ENCODE measurements at regions not wholly inside any gene's neighbourhood (a gene's known extent, or its start where the extent isn't known, plus 50 kb on each side); places are given as distances from the start of the nearest gene placed in this dataset.

DNA sequence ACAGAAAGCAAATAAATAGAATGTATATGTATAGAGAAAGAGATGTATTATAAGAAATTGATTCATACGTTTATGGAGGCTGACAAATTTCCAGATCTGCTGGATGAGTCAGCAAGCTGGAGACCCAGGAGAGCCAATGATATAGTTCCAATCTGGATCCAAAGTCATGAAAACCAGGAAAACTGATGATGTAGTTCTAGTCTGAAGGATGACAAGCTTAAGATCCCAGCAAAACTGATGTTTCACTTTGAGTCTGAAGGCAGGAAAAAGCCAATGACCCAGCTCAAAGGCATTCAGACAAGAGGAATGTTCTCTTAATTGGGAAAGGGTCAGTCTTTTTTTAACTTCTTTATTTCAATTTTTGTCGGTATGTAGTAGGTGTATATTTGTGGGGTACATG, 102.6 kb downstream of the LHFPL1 start:
- Histone ChIP-seq H3K27ac (no peak overlapping the region), H3K4me3 (no peak overlapping the region), H3K4me1 (no peaks in the 10 kb centered on the region), H3K36me3 (no peaks in the 10 kb centered on the region), H3K9me3 (no peaks in the 10 kb centered on the region), H3K27me3 (no peaks in the 10 kb centered on the region)
- WGBS, 2 donors (ENCODE audit: low coverage in 1 of 2) = 62 to 75% methylated on average over 1 to 2 of the region's 2 CpGs
- TF ChIP-seq POLR2AphosphoS5 (IDR thresholded peaks at IDR 0.05) (no peak), POLR2A (IDR thresholded peaks at IDR 0.05) (no peak), EP300 (IDR thresholded peaks at IDR 0.05) (no peak)
- TF ChIP-seq, protein P1, sequence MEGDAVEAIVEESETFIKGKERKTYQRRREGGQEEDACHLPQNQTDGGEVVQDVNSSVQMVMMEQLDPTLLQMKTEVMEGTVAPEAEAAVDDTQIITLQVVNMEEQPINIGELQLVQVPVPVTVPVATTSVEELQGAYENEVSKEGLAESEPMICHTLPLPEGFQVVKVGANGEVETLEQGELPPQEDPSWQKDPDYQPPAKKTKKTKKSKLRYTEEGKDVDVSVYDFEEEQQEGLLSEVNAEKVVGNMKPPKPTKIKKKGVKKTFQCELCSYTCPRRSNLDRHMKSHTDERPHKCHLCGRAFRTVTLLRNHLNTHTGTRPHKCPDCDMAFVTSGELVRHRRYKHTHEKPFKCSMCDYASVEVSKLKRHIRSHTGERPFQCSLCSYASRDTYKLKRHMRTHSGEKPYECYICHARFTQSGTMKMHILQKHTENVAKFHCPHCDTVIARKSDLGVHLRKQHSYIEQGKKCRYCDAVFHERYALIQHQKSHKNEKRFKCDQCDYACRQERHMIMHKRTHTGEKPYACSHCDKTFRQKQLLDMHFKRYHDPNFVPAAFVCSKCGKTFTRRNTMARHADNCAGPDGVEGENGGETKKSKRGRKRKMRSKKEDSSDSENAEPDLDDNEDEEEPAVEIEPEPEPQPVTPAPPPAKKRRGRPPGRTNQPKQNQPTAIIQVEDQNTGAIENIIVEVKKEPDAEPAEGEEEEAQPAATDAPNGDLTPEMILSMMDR (IDR thresholded peaks at IDR 0.05) = no peak
- no peak for ATAC-seq

DNA sequence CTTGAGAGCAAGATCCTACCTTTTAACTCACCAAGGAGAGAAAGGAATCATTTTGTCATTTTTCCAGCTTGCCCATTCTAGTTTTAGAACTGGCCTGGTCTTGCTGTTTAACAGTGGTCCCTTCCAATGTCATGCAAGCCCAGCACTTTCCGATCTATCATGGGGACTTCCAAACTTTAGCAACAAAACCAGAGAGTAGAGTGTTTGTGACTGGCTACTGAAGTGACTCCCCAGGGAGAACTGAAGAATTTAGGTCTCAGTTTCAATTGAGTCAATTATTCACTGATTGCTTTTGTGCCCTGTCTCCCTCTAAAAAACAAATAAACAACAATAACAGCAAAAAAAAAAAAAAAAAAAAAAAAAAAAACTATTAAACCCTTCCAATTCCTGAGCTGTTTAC, 108.3 kb downstream of the LHFPL1 start:
- TF ChIP-seq, protein P1 (IDR thresholded peaks at IDR 0.05) = no peak
- no peak for TF ChIP-seq POLR2AphosphoS5 (IDR thresholded peaks at IDR 0.05)
- no peak for TF ChIP-seq EP300 (IDR thresholded peaks at IDR 0.05)
- TF ChIP-seq POLR2A (IDR thresholded peaks at IDR 0.05) = no peak
- WGBS, 2 donors (ENCODE audit: low coverage in 1 of 2) = no CpG with 5 or more reads among the region's 1 CpG

DNA sequence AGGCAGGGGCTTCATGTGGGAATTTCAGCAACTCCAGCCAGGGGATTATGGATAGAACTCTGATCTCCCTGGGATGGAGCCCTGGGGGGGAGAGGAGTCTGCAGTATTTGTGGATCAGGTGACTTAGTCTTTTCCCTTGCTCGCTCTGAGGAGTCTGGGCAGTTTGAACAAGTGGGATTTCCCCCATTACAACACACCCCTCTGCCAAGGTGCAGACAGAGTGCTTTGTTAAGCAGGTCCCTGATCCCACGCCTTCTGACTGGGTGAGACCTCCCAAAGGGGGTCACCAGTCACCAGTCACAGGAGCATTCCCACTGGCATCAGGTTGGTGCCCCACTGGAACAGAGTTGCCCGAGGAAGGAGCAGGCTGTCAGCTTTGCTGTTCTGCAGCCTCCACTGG, 123.9 kb downstream of the LHFPL1 start:
- Histone ChIP-seq H3K9me3 (no peaks in the 10 kb centered on the region), H3K4me1 (no peaks in the 10 kb centered on the region), H3K36me3 (no peaks in the 10 kb centered on the region), H3K27ac (no peak overlapping the region), H3K4me3 (no peak overlapping the region), H3K27me3 (no peaks in the 10 kb centered on the region)
- ATAC-seq = no peak
- WGBS, 2 donors (ENCODE audit: low coverage in 1 of 2) = no CpG with 5 or more reads among the region's 3 CpGs
- no peak for TF ChIP-seq EP300 (IDR thresholded peaks at IDR 0.05)
- TF ChIP-seq POLR2AphosphoS5 (IDR thresholded peaks at IDR 0.05) = no peak
- TF ChIP-seq POLR2A (IDR thresholded peaks at IDR 0.05) = no peak
- TF ChIP-seq, protein P1 (IDR thresholded peaks at IDR 0.05) = no peak

More for the DNA sequence above, 108.3 kb downstream of the LHFPL1 start:
- no peaks in the 10 kb centered on the region for H3K9me3 ChIP-seq
- no peak for ATAC-seq
- no peak overlapping the region for H3K27ac ChIP-seq
- no peaks in the 10 kb centered on the region for H3K27me3 ChIP-seq
- no peaks in the 10 kb centered on the region for H3K4me1 ChIP-seq
- H3K4me3 ChIP-seq = no peak overlapping the region
- no peaks in the 10 kb centered on the region for H3K36me3 ChIP-seq

DNA sequence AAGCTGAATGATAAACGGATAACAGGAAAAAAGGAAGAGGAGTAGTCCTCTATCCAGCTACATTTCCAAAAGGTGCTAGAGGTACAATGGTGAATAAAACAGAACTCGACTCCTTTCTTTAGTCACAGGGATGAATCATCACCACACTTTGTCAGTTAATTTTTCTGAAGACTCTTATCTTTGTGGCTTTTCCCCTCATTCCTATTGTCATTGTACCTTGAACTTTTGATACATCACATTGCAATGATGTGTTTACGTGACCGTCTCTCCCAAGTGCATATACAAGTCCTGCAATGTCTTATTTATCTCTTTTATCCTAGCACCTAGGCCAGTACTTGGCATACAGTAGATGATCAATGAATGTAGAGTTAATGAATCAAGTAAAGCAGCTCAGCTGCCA, 134.7 kb downstream of the LHFPL1 start:
- ATAC-seq = no peak
- H3K27ac ChIP-seq = no peak overlapping the region
- no peak overlapping the region for H3K4me3 ChIP-seq
- no peaks in the 10 kb centered on the region for H3K36me3 ChIP-seq
- no peaks in the 10 kb centered on the region for H3K9me3 ChIP-seq
- no peaks in the 10 kb centered on the region for H3K4me1 ChIP-seq
- no peaks in the 10 kb centered on the region for H3K27me3 ChIP-seq
- WGBS, 2 donors (ENCODE audit: low coverage in 1 of 2) = 47 to 78% methylated on average over 4 of the region's 4 CpGs
- TF ChIP-seq POLR2A (IDR thresholded peaks at IDR 0.05) (no peak), POLR2AphosphoS5 (IDR thresholded peaks at IDR 0.05) (no peak), EP300 (IDR thresholded peaks at IDR 0.05) (no peak)
- TF ChIP-seq, protein P1 (IDR thresholded peaks at IDR 0.05) = no peak

DNA sequence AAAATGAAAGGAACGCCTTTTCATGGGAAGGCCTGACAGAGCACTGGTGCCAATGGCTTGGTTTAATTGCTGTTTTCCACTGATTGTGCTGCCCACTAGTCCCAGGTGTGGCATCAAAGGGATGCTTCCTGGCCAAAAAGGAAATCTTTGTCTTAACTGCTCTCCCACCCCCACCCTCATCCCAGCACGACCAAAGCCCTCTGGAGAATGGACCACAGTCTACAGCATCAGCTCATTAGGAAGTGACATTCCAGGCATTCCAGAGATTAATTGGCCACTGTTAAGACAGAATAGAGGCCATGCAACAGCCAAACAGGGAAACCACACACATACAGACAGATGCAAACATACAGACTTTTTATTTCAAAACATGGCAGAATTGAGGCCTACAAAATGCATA, 143.2 kb downstream of the LHFPL1 start:
- TF ChIP-seq, protein P1 (IDR thresholded peaks at IDR 0.05) = no peak
- no peak for TF ChIP-seq POLR2A (IDR thresholded peaks at IDR 0.05)
- no peak for TF ChIP-seq EP300 (IDR thresholded peaks at IDR 0.05)
- no peak for TF ChIP-seq POLR2AphosphoS5 (IDR thresholded peaks at IDR 0.05)
- H3K4me3 ChIP-seq = no peak overlapping the region
- H3K27ac ChIP-seq = no peak overlapping the region
- no peak for ATAC-seq
- H3K27me3 ChIP-seq = no peaks in the 10 kb centered on the region
- H3K9me3 ChIP-seq = no peaks in the 10 kb centered on the region
- H3K4me1 ChIP-seq = no peaks in the 10 kb centered on the region
- 83% methylated on average over 1 of the region's 2 CpGs; no CpG with 5 or more reads in 1 of the 2 donors for WGBS, 2 donors (ENCODE audit: low coverage in 1 of 2)
- no peaks in the 10 kb centered on the region for H3K36me3 ChIP-seq

Measured in gastroesophageal sphincter (tissue), 4 donors.